AG04450 (cell line): ENCODE measurements at regions not wholly inside any gene's neighbourhood (a gene's known extent, or its start where the extent isn't known, plus 50 kb on each side); places are given as distances from the start of the nearest gene placed in this dataset.

Source experiments
- CTCF ChIA-PET: fragments of 300-600, 350-600 bp; formaldehyde crosslinking; extraction: SDS; loops from one replicate; lab custom pipeline; 2022; ENCODE audit warnings: antibody characterized with exemption, inconsistent platforms; lab: Charles Lee
- POLR2A ChIA-PET: fragments of 350-600 bp; formaldehyde crosslinking; extraction: SDS; loops from one replicate; lab custom pipeline; 2021; ENCODE audit warnings: antibody characterized with exemption, inconsistent platforms; lab: Yijun Ruan, JAX
- DNase-seq: peaks from one replicate; pipeline ENCODE4 v3.0.0-alpha.2; 2011; ENCODE audit warnings: low read depth, low spot score
- H3K27ac ChIP-seq: one replicate; pipeline ENCODE4 v1.5.1; 2012; ENCODE audit warnings: low read depth, low read length, control low read depth
- H3K27me3 ChIP-seq: one replicate; pipeline ENCODE4 v1.6.0; 2012; ENCODE audit warnings: low read length; ENCODE audit not compliant: control insufficient read depth, insufficient read depth
- H3K4me3 ChIP-seq: 2 replicates; pipeline ENCODE4 v1.5.1; 2011; ENCODE audit warnings: mild to moderate bottlenecking, low read depth, low read length, control low read depth
- H3K9me3 ChIP-seq: 2 replicates; pipeline ENCODE4 v1.5.1; 2012; ENCODE audit warnings: low read length; ENCODE audit not compliant: control insufficient read depth, insufficient read depth
- TF ChIP-seq, protein P1 (sequence below): IDR thresholded peaks from 2 replicates; pipeline ENCODE4 v1.5.1; 2011; ENCODE audit warnings: low read depth, low read length, control low read depth, inconsistent platforms

DNA sequence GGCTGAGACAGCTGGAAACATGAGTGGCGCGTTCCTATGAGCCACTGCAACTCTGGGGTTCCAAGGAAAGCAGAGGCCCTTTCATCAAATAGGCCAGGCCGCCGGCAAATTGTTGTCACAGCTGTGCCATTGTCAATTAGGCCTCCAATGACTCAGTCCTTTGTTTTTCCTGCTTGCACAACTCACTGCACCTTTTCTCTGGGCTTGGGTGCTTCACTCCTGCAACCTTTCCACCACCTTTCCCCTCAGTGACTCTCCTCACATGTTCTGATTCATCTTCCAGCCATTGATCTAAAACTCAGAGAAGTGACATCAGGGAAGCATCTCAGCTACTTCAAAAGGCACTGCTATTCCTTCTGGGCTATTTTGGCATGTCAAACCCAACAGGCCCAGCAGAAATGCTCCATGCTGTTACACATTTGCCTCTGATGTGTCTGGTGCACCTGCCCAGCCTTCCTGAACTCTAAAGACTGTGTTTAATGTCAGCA, 653.7 kb downstream of the NR2F1-AS1 start:
- ChIA-PET CTCF (no interaction called here), POLR2A (no interaction called here)
- H3K9me3 ChIP-seq, result no peaks in the 10 kb centered on the region
- TF ChIP-seq, protein P1, sequence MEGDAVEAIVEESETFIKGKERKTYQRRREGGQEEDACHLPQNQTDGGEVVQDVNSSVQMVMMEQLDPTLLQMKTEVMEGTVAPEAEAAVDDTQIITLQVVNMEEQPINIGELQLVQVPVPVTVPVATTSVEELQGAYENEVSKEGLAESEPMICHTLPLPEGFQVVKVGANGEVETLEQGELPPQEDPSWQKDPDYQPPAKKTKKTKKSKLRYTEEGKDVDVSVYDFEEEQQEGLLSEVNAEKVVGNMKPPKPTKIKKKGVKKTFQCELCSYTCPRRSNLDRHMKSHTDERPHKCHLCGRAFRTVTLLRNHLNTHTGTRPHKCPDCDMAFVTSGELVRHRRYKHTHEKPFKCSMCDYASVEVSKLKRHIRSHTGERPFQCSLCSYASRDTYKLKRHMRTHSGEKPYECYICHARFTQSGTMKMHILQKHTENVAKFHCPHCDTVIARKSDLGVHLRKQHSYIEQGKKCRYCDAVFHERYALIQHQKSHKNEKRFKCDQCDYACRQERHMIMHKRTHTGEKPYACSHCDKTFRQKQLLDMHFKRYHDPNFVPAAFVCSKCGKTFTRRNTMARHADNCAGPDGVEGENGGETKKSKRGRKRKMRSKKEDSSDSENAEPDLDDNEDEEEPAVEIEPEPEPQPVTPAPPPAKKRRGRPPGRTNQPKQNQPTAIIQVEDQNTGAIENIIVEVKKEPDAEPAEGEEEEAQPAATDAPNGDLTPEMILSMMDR, result no peak
- no peak overlapping the region for H3K4me3 ChIP-seq
- no peak for DNase-seq
- H3K27ac ChIP-seq, result no peak overlapping the region
- H3K27me3 ChIP-seq, result no peaks in the 10 kb centered on the region

DNA sequence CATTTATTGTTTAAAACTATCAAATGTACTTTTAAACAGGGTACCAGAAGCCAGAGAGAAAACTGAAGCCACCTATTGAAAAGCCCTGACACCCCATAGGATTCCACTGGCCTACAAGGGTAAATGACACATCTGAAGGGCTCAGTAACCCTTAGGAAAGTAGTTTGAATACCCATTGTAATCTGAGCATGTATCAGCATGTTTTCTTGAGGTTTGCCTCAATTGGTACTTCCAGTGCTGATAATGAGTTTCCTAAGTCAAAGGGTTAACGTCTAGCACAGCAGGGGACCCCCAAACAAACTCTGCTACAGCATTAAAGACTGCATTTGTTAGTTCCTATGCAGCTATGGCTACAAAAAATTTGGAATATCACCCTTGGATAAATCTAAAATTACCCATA, 657.1 kb downstream of the NR2F1-AS1 start:
- H3K27ac ChIP-seq, result no peak overlapping the region
- POLR2A ChIA-PET, result no interaction called here
- CTCF ChIA-PET, result no interaction called here
- no peaks in the 10 kb centered on the region for H3K27me3 ChIP-seq
- no peak for DNase-seq
- no peak overlapping the region for H3K4me3 ChIP-seq
- H3K9me3 ChIP-seq, result no peaks in the 10 kb centered on the region
- TF ChIP-seq, protein P1, result no peak

DNA sequence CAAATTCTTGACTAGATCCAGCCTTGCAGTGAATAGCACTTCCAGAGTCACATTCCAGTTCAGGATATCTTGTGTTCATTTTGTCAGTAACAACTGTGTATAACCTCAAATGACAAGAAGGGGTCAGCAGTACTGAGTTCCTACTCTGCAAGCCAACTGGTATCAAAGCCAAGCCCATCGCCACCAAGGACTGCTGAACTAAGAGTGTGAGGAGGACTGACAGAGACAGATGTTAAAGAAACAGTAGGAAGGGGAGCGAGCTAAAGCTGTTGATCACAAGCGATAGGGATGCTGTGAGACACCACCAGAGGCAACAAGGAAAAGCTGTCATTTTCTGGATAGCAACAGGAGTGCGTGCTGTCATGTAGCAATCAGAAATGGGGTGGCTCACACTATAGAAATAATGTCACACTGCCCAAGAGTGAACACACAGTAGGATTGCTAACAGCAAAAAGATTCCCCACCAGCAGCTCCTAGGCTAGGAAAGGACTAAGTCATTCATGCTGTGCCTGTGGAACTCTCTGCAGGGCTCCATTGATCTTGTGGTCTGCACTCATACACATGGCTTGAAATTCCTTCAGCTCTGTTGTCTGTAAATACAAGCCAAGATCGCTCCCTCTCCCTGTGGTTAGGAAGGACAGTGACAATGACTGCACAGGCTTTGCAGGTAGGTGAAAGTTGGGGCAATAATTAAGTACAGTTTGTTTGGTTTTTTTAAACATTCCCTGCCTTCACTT, 658.6 kb downstream of the NR2F1-AS1 start:
- TF ChIP-seq, protein P1, result no peak
- ChIA-PET CTCF (interaction anchor here (2.9 kb wide), 1 partner anchor 13 kb away, joined by 9 read pairs; no protein-coding TSS in a partner anchor), POLR2A (no interaction called here)
- no peak for DNase-seq
- no peak overlapping the region for H3K4me3 ChIP-seq
- no peaks in the 10 kb centered on the region for H3K9me3 ChIP-seq
- no peak overlapping the region for H3K27ac ChIP-seq
- no peaks in the 10 kb centered on the region for H3K27me3 ChIP-seq

DNA sequence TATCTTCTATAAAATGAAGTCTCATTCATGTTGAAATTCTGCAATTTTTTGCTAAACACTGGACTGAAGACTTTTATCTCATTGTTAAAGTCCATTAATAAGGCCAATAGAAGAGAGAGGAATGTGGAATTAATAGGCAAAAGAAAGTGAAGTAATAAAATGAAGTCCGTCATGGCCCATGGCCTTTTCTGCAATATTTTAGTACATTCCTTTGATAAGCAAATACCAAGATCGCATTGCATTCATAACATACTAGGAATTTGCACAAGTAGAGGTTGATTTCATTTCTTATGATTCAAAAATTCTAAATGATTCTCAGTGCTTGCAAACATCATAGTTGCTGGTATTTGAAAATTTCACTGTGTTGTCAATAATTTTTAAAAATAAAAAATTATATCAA, 664.0 kb downstream of the NR2F1-AS1 start:
- Histone ChIP-seq H3K27ac (no peak overlapping the region), H3K4me3 (no peak overlapping the region), H3K9me3 (no peaks in the 10 kb centered on the region), H3K27me3 (no peaks in the 10 kb centered on the region)
- POLR2A ChIA-PET, result no interaction called here
- CTCF ChIA-PET, result interaction anchor here (0.7 kb wide), 1 partner anchor 661 kb away, joined by 3 read pairs; no protein-coding TSS in a partner anchor
- no peak for DNase-seq
- TF ChIP-seq, protein P1, result no peak

DNA sequence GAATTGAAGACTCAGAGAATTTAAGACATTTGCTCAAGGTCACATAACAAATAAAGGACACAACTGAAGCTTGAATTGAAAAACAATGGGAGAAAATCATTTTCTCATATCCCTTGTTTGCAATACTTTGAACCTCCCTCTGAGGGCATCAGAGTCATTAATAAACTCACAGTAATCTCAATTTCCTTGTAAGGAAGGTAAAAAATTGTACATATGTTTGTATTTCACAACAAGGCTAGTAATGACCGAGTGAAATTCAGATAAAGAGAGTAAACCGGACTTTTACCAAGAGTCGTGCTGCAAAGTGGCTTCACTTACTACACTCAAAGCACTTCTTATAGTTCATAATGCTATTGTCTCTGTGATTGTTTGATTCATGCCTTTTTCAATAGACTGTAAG, 665.0 kb downstream of the NR2F1-AS1 start:
- H3K27ac ChIP-seq, result no peak overlapping the region
- POLR2A ChIA-PET, result no interaction called here
- TF ChIP-seq, protein P1, result peak; percentile 34
- H3K27me3 ChIP-seq, result no peaks in the 10 kb centered on the region
- no peak for DNase-seq
- H3K4me3 ChIP-seq, result no peak overlapping the region
- no peaks in the 10 kb centered on the region for H3K9me3 ChIP-seq
- CTCF ChIA-PET, result interaction anchor here (1.8 kb wide), 1 partner anchor 228 kb away, joined by 5 read pairs; no protein-coding TSS in a partner anchor
